CD14-positive monocyte (primary cell): ENCODE measurements at regions not wholly inside any gene's neighbourhood (a gene's known extent, or its start where the extent isn't known, plus 50 kb on each side); places are given as distances from the start of the nearest gene placed in this dataset.

Experiments
- DNase-seq, 3 donors: peaks; one replicate each; pipeline ENCODE4 v3.0.0-alpha.2; 2011 to 2022
- H2AFZ ChIP-seq: 2 replicates; pipeline ENCODE4 v1.6.0; 2012; ENCODE audit warnings: mild to moderate bottlenecking, low read depth, low read length, inconsistent platforms; ENCODE audit not compliant: insufficient read depth, poor library complexity, severe bottlenecking
- H3K27ac ChIP-seq, 2 donors: 1 replicate in 1 of 2; 2 replicates in 1 of 2; pipeline ENCODE4 v1.5.1; 2012 to 2013; ENCODE audit warnings: low read length in 2 of 2, control low read depth in 1 of 2, inconsistent platforms in 1 of 2, low read depth in 1 of 2, mild to moderate bottlenecking in 1 of 2
- H3K27me3 ChIP-seq, 2 donors: one replicate each; pipeline versions ENCODE4 v1.6.0 to v1.6.1; 2011 to 2013; ENCODE audit warnings: low read length in 2 of 2; ENCODE audit not compliant: control insufficient read depth in 2 of 2, insufficient read depth in 2 of 2
- H3K36me3 ChIP-seq, 2 donors: replicated peaks in 1 of 2; 1 replicate in 1 of 2; 2 replicates in 1 of 2; pipeline versions ENCODE4 v1.5.1 to v1.6.1; 2012 to 2013; ENCODE audit warnings: low read length in 2 of 2, control low read depth in 1 of 2, inconsistent platforms in 1 of 2, mild to moderate bottlenecking in 1 of 2; ENCODE audit not compliant: insufficient read depth in 2 of 2, control insufficient read depth in 1 of 2
- H3K4me1 ChIP-seq, 2 donors: 1 replicate in 1 of 2; 2 replicates in 1 of 2; pipeline versions ENCODE4 v1.5.1 to v1.6.1; 2012 to 2013; ENCODE audit warnings: low read length in 2 of 2, control low read depth in 1 of 2, inconsistent platforms in 1 of 2, mild to moderate bottlenecking in 1 of 2, moderate library complexity in 1 of 2; ENCODE audit not compliant: insufficient read depth in 2 of 2, control insufficient read depth in 1 of 2
- H3K4me2 ChIP-seq: replicated peaks from 2 replicates; pipeline ENCODE3; 2012; ENCODE audit warnings: low read length, moderate library complexity, mild to moderate bottlenecking; ENCODE audit not compliant: poor library complexity, severe bottlenecking; ENCODE audit errors: extremely low read depth
- H3K4me3 ChIP-seq, 3 experiments: fragments of 200-600 bp in 1 of 3; sonication (generic) in 1 of 3; replicated peaks in 1 of 3; 1 replicate in 2 of 3; 2 replicates in 1 of 3; pipeline ENCODE4 v1.5.1; 2011 to 2013; ENCODE audit warnings: low read length in 3 of 3, mild to moderate bottlenecking in 3 of 3, control low read depth in 2 of 3, low read depth in 2 of 3, inconsistent platforms in 1 of 3, moderate library complexity in 1 of 3
- H3K79me2 ChIP-seq: 2 replicates; pipeline ENCODE4 v1.6.0; 2012; ENCODE audit warnings: mild to moderate bottlenecking, control low read depth, inconsistent platforms, low read length, moderate library complexity; ENCODE audit not compliant: insufficient read depth
- H3K9ac ChIP-seq: 2 replicates; pipeline ENCODE4 v1.6.0; 2017; ENCODE audit warnings: low read length, mild to moderate bottlenecking; ENCODE audit not compliant: insufficient read depth, poor library complexity, severe bottlenecking
- H3K9me3 ChIP-seq, 2 donors: replicated peaks in 1 of 2; 1 replicate in 1 of 2; 2 replicates in 1 of 2; pipeline versions ENCODE4 v1.5.1 to v1.6.1; 2012 to 2013; ENCODE audit warnings: low read length in 2 of 2, control low read depth in 1 of 2; ENCODE audit not compliant: control insufficient read depth in 1 of 2, insufficient read depth in 1 of 2
- H4K20me1 ChIP-seq: 2 replicates; pipeline ENCODE4 v1.6.0; 2012; ENCODE audit warnings: mild to moderate bottlenecking, low read length, control low read depth, moderate library complexity; ENCODE audit not compliant: insufficient read depth
- H3K27ac Mint-ChIP-seq, 7 donors: one replicate each; pipeline ENCODE4 v1.8.0; 2020; ENCODE audit warnings: mild to moderate bottlenecking in 7 of 7, mixed read lengths in 7 of 7, moderate library complexity in 6 of 7, inconsistent platforms in 2 of 7
- H3K27me3 Mint-ChIP-seq, 3 donors: one replicate each; pipeline ENCODE4 v1.8.0; 2021 to 2022; ENCODE audit warnings: low read depth in 3 of 3, mild to moderate bottlenecking in 3 of 3, mixed read lengths in 3 of 3, moderate library complexity in 3 of 3, inconsistent platforms in 1 of 3
- H3K36me3 Mint-ChIP-seq, 2 donors: one replicate each; pipeline ENCODE4 v1.8.0; 2020; ENCODE audit warnings: mixed read lengths in 2 of 2, inconsistent platforms in 1 of 2, mild to moderate bottlenecking in 1 of 2
- H3K4me1 Mint-ChIP-seq: one replicate; pipeline ENCODE4 v1.8.0; 2020; ENCODE audit warnings: mild to moderate bottlenecking, mixed read lengths
- H3K4me3 Mint-ChIP-seq, 2 donors: one replicate each; pipeline ENCODE4 v1.8.0; 2020; ENCODE audit warnings: mild to moderate bottlenecking in 2 of 2, mixed read lengths in 2 of 2, moderate library complexity in 1 of 2
- H3K9me3 Mint-ChIP-seq, 7 donors: one replicate each; pipeline ENCODE4 v1.8.0; 2020 to 2022; ENCODE audit warnings: mixed read lengths in 7 of 7, mild to moderate bottlenecking in 6 of 7, moderate library complexity in 6 of 7, inconsistent platforms in 2 of 7
- WGBS: methylation state at CpG from one replicate; pipeline ENCODE4 v1.1.5; 2013; ENCODE audit warnings: missing lambda C conversion rate; ENCODE audit not compliant: insufficient coverage; 5-methylcytosine and 5-hydroxymethylcytosine counted together
- intact Hi-C, 2 donors: fragments of 100-400 bp; cut with micrococcal nuclease; formaldehyde crosslinking; loops; one replicate each; pipeline versions ENCODE4 v1.15.0 to v1.15.1; 2023
- TF ChIP-seq, protein P1 (sequence below): fragments of 200-600 bp; IDR thresholded peaks from one replicate; pipeline ENCODE4 v1.8.0; 2022; ENCODE audit warnings: antibody characterized with exemption, mild to moderate bottlenecking

DNA sequence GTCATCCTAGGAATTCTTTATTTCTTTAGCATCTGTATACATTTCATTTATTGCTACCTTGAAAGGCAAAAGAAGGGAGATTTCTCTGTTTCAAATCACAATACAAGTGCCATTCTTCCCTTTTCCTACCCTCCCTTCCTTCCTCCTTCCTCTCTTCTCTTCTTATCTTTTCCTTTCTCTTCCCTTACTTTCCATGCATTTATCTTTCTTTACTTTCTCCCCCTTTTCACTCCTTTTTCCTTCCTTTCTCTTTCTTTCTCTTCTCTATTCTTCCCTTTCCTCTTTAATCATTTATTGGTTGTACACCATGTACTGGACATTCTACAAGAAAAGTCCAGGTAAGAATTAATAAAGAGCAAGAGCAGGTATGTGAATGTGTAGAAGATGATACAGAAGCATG is 251.0 kb upstream of the PEX5L start:
- Histone ChIP-seq H3K4me1 (no peaks in the 10 kb centered on the region), H2AFZ (no peak overlapping the region), H3K36me3 (no peaks in the 10 kb centered on the region), H3K4me3 (no peak overlapping the region), H3K9me3 (peaks cover 0 to 5% of the 10 kb centered on the region in 2 donors), H3K4me2 (no peak overlapping the region), H3K9ac (no peak overlapping the region), H3K27me3 (no peaks in the 10 kb centered on the region), H3K27ac (no peak overlapping the region), H3K79me2 (no peaks in the 10 kb centered on the region), H4K20me1 (no peaks in the 10 kb centered on the region)
- Mint-ChIP-seq H3K9me3 (peaks cover 0 to 6% (median 3%) of the 10 kb centered on the region in 7 donors), H3K36me3 (no peaks in the 10 kb centered on the region), H3K4me3 (no peak overlapping the region), H3K4me1 (no peaks in the 10 kb centered on the region), H3K27me3 (peaks cover 0 to 2% (median 0%) of the 10 kb centered on the region in 3 donors), H3K27ac (no peak overlapping the region)
- TF ChIP-seq, protein P1, sequence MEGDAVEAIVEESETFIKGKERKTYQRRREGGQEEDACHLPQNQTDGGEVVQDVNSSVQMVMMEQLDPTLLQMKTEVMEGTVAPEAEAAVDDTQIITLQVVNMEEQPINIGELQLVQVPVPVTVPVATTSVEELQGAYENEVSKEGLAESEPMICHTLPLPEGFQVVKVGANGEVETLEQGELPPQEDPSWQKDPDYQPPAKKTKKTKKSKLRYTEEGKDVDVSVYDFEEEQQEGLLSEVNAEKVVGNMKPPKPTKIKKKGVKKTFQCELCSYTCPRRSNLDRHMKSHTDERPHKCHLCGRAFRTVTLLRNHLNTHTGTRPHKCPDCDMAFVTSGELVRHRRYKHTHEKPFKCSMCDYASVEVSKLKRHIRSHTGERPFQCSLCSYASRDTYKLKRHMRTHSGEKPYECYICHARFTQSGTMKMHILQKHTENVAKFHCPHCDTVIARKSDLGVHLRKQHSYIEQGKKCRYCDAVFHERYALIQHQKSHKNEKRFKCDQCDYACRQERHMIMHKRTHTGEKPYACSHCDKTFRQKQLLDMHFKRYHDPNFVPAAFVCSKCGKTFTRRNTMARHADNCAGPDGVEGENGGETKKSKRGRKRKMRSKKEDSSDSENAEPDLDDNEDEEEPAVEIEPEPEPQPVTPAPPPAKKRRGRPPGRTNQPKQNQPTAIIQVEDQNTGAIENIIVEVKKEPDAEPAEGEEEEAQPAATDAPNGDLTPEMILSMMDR: no peak
- intact Hi-C loops: no loop called here
- DNase-seq: no peak

DNA sequence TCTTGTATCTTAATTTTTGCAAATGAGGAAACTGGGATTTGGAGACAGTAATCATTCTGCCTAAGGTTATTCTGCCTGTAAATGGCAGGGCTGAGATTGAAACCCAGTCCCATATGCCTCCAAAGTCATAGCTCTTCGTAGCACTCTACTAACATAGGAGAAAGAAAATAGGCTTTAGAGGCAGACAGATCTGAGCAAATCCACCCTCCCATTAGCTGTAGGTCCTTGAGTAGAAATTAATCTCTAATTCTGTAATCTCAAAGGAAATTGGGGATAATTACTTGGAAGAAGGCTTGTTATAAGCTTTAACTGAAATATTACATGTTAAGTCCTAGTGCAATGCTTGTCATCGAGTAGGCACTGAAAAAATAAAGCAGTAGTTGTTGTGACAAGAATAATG is 252.1 kb upstream of the PEX5L start:
- H3K4me3 ChIP-seq: no peak overlapping the region
- no peaks in the 10 kb centered on the region for H3K36me3 ChIP-seq
- Mint-ChIP-seq H3K4me3 (no peak overlapping the region), H3K27me3 (peaks cover 0 to 2% (median 0%) of the 10 kb centered on the region in 3 donors), H3K36me3 (no peaks in the 10 kb centered on the region), H3K9me3 (peaks cover 0 to 13% (median 3%) of the 10 kb centered on the region in 7 donors), H3K27ac (no peak overlapping the region), H3K4me1 (no peaks in the 10 kb centered on the region)
- intact Hi-C loops: no loop called here
- H3K4me2 ChIP-seq: no peak overlapping the region
- H3K4me1 ChIP-seq: no peaks in the 10 kb centered on the region
- H4K20me1 ChIP-seq: no peaks in the 10 kb centered on the region
- no peak overlapping the region for H3K9ac ChIP-seq
- no CpG with 5 or more reads among the region's 2 CpGs for WGBS
- H3K9me3 ChIP-seq: peaks cover 0 to 5% of the 10 kb centered on the region in 2 donors
- TF ChIP-seq, protein P1: no peak
- H2AFZ ChIP-seq: no peak overlapping the region
- H3K27ac ChIP-seq: no peak overlapping the region
- no peak for DNase-seq
- H3K79me2 ChIP-seq: no peaks in the 10 kb centered on the region
- H3K27me3 ChIP-seq: no peaks in the 10 kb centered on the region
